ENCODE measurements at regions not wholly inside any gene's neighbourhood (a gene's known extent, or its start where the extent isn't known, plus 50 kb on each side); places are given as distances from the start of the nearest gene placed in this dataset.

- H3K4me3 ChIP-seq (ENCODE audit: low read depth in 1 of 3, low read length in 3 of 3) = no peak overlapping the region
- 30 to 40% (median 33%) methylated on average over 3 of the region's 3 CpGs for WGBS, 3 donors
- no peaks in the 10 kb centered on the region for H3K4me1 ChIP-seq (ENCODE audit: control insufficient read depth in 3 of 3, insufficient read depth in 2 of 3, low read depth in 1 of 3, low read length in 2 of 3)
Observed at GRCh38 chrX:96453139-96453538, 231.5 kb upstream of the DIAPH2 start.

GRCh38 chrX:96455078-96455477, 229.6 kb upstream of the DIAPH2 start:
- FAIRE-seq (no peak), DNase-seq (no peak)
- H3K27ac ChIP-seq (ENCODE audit: low read depth in 1 of 3, low read length in 2 of 3) = no peak overlapping the region
- no peaks in the 10 kb centered on the region for H3K4me1 ChIP-seq (ENCODE audit: control insufficient read depth in 3 of 3, insufficient read depth in 2 of 3, low read depth in 1 of 3, low read length in 2 of 3)
- no peaks in the 10 kb centered on the region for H3K9me3 ChIP-seq (ENCODE audit: control insufficient read depth in 2 of 2, insufficient read depth in 1 of 2, low read depth in 1 of 2, low read length in 1 of 2)
- no peaks in the 10 kb centered on the region for H3K36me3 ChIP-seq (ENCODE audit: control insufficient read depth in 3 of 3, insufficient read depth in 2 of 3, low read depth in 1 of 3, low read length in 3 of 3)
- 69 to 88% (median 86%) methylated on average over 3 of the region's 3 CpGs for WGBS, 3 donors
- H3K27me3 ChIP-seq (ENCODE audit: control insufficient read depth in 3 of 3, insufficient read depth in 3 of 3, low read length in 3 of 3) = no peaks in the 10 kb centered on the region
- no peak overlapping the region for H3K4me3 ChIP-seq (ENCODE audit: low read depth in 1 of 3, low read length in 3 of 3)

More at GRCh38 chrX:96453139-96453538, 231.5 kb upstream of the DIAPH2 start:
- no peaks in the 10 kb centered on the region for H3K9me3 ChIP-seq (ENCODE audit: control insufficient read depth in 2 of 2, insufficient read depth in 1 of 2, low read depth in 1 of 2, low read length in 1 of 2)
- FAIRE-seq (no peak), DNase-seq (no peak)
- no peaks in the 10 kb centered on the region for H3K27me3 ChIP-seq (ENCODE audit: control insufficient read depth in 3 of 3, insufficient read depth in 3 of 3, low read length in 3 of 3)
- no peak overlapping the region for H3K27ac ChIP-seq (ENCODE audit: low read depth in 1 of 3, low read length in 2 of 3)
- H3K36me3 ChIP-seq (ENCODE audit: control insufficient read depth in 3 of 3, insufficient read depth in 2 of 3, low read depth in 1 of 3, low read length in 3 of 3) = no peaks in the 10 kb centered on the region

- Histone ChIP-seq H3K4me1 (ENCODE audit: control insufficient read depth in 3 of 3, insufficient read depth in 2 of 3, low read depth in 1 of 3, low read length in 2 of 3) (no peaks in the 10 kb centered on the region), H3K4me3 (ENCODE audit: low read depth in 1 of 3, low read length in 3 of 3) (no peak overlapping the region), H3K9me3 (ENCODE audit: control insufficient read depth in 2 of 2, insufficient read depth in 1 of 2, low read depth in 1 of 2, low read length in 1 of 2) (no peaks in the 10 kb centered on the region), H3K27ac (ENCODE audit: low read depth in 1 of 3, low read length in 2 of 3) (no peak overlapping the region), H3K27me3 (ENCODE audit: control insufficient read depth in 3 of 3, insufficient read depth in 3 of 3, low read length in 3 of 3) (no peaks in the 10 kb centered on the region), H3K36me3 (ENCODE audit: control insufficient read depth in 3 of 3, insufficient read depth in 2 of 3, low read depth in 1 of 3, low read length in 3 of 3) (no peaks in the 10 kb centered on the region)
- FAIRE-seq (no peak), DNase-seq (no peak)
- 81 to 93% (median 86%) methylated on average over 16 of the region's 16 CpGs for WGBS, 3 donors
Observed at GRCh38 chrX:96464880-96465558, 219.6 kb upstream of the DIAPH2 start.

- FAIRE-seq = peak; percentile 36
- no peak overlapping the region for H3K27ac ChIP-seq (ENCODE audit: low read depth in 1 of 3, low read length in 2 of 3)
- 35 to 59% (median 36%) methylated on average over 4 of the region's 4 CpGs for WGBS, 3 donors
- H3K4me3 ChIP-seq (ENCODE audit: low read depth in 1 of 3, low read length in 3 of 3) = no peak overlapping the region
- H3K27me3 ChIP-seq (ENCODE audit: control insufficient read depth in 3 of 3, insufficient read depth in 3 of 3, low read length in 3 of 3) = no peaks in the 10 kb centered on the region
- H3K4me1 ChIP-seq (ENCODE audit: control insufficient read depth in 3 of 3, insufficient read depth in 2 of 3, low read depth in 1 of 3, low read length in 2 of 3) = no peaks in the 10 kb centered on the region
- no peaks in the 10 kb centered on the region for H3K36me3 ChIP-seq (ENCODE audit: control insufficient read depth in 3 of 3, insufficient read depth in 2 of 3, low read depth in 1 of 3, low read length in 3 of 3)
- H3K9me3 ChIP-seq (ENCODE audit: control insufficient read depth in 2 of 2, insufficient read depth in 1 of 2, low read depth in 1 of 2, low read length in 1 of 2) = no peaks in the 10 kb centered on the region
- peak; percentile 1 to 13 for DNase-seq
Observed at GRCh38 chrX:96474029-96474740, 210.5 kb upstream of the DIAPH2 start.

- Histone ChIP-seq H3K4me3 (ENCODE audit: low read depth in 1 of 3, low read length in 3 of 3) (no peak overlapping the region), H3K9me3 (ENCODE audit: control insufficient read depth in 2 of 2, insufficient read depth in 1 of 2, low read depth in 1 of 2, low read length in 1 of 2) (no peaks in the 10 kb centered on the region), H3K36me3 (ENCODE audit: control insufficient read depth in 3 of 3, insufficient read depth in 2 of 3, low read depth in 1 of 3, low read length in 3 of 3) (no peaks in the 10 kb centered on the region), H3K4me1 (ENCODE audit: control insufficient read depth in 3 of 3, insufficient read depth in 2 of 3, low read depth in 1 of 3, low read length in 2 of 3) (no peaks in the 10 kb centered on the region), H3K27me3 (ENCODE audit: control insufficient read depth in 3 of 3, insufficient read depth in 3 of 3, low read length in 3 of 3) (no peaks in the 10 kb centered on the region), H3K27ac (ENCODE audit: low read depth in 1 of 3, low read length in 2 of 3) (no peak overlapping the region)
- DNase-seq (no peak), FAIRE-seq (no peak)
- WGBS, 3 donors = 86 to 88% (median 87%) methylated on average over 1 of the region's 1 CpG
Observed at GRCh38 chrX:96474741-96475125, 209.9 kb upstream of the DIAPH2 start.

- Histone ChIP-seq H3K9me3 (ENCODE audit: control insufficient read depth in 2 of 2, insufficient read depth in 1 of 2, low read depth in 1 of 2, low read length in 1 of 2) (no peaks in the 10 kb centered on the region), H3K36me3 (ENCODE audit: control insufficient read depth in 3 of 3, insufficient read depth in 2 of 3, low read depth in 1 of 3, low read length in 3 of 3) (no peaks in the 10 kb centered on the region), H3K4me1 (ENCODE audit: control insufficient read depth in 3 of 3, insufficient read depth in 2 of 3, low read depth in 1 of 3, low read length in 2 of 3) (no peaks in the 10 kb centered on the region), H3K27ac (ENCODE audit: low read depth in 1 of 3, low read length in 2 of 3) (no peak overlapping the region), H3K4me3 (ENCODE audit: low read depth in 1 of 3, low read length in 3 of 3) (no peak overlapping the region), H3K27me3 (ENCODE audit: control insufficient read depth in 3 of 3, insufficient read depth in 3 of 3, low read length in 3 of 3) (no peaks in the 10 kb centered on the region)
- no peak for FAIRE-seq
- DNase-seq = no peak
- WGBS, 3 donors = 45 to 50% (median 50%) methylated on average over 5 of the region's 5 CpGs
Observed at GRCh38 chrX:96480081-96480480, 204.6 kb upstream of the DIAPH2 start.

- Histone ChIP-seq H3K36me3 (ENCODE audit: control insufficient read depth in 3 of 3, insufficient read depth in 2 of 3, low read depth in 1 of 3, low read length in 3 of 3) (no peaks in the 10 kb centered on the region), H3K27me3 (ENCODE audit: control insufficient read depth in 3 of 3, insufficient read depth in 3 of 3, low read length in 3 of 3) (no peaks in the 10 kb centered on the region), H3K4me1 (ENCODE audit: control insufficient read depth in 3 of 3, insufficient read depth in 2 of 3, low read depth in 1 of 3, low read length in 2 of 3) (no peaks in the 10 kb centered on the region), H3K9me3 (ENCODE audit: control insufficient read depth in 2 of 2, insufficient read depth in 1 of 2, low read depth in 1 of 2, low read length in 1 of 2) (no peaks in the 10 kb centered on the region), H3K27ac (ENCODE audit: low read depth in 1 of 3, low read length in 2 of 3) (no peak overlapping the region), H3K4me3 (ENCODE audit: low read depth in 1 of 3, low read length in 3 of 3) (no peak overlapping the region)
- no peak for FAIRE-seq
- no peak for DNase-seq
- 76 to 91% (median 86%) methylated on average over 4 of the region's 4 CpGs for WGBS, 3 donors
Observed at GRCh38 chrX:96481831-96482230, 202.8 kb upstream of the DIAPH2 start.

- 74 to 95% (median 89%) methylated on average over 2 of the region's 2 CpGs for whole genome bisulfite sequencing, 3 donors
- DNase-seq (no peak), FAIRE-seq (no peak)
- Histone ChIP-seq H3K27me3 (ENCODE audit: control insufficient read depth in 3 of 3, insufficient read depth in 3 of 3, low read length in 3 of 3) (no peaks in the 10 kb centered on the region), H3K4me3 (ENCODE audit: low read depth in 1 of 3, low read length in 3 of 3) (no peak overlapping the region), H3K27ac (ENCODE audit: low read depth in 1 of 3, low read length in 2 of 3) (no peak overlapping the region), H3K9me3 (ENCODE audit: control insufficient read depth in 2 of 2, insufficient read depth in 1 of 2, low read depth in 1 of 2, low read length in 1 of 2) (no peaks in the 10 kb centered on the region), H3K4me1 (ENCODE audit: control insufficient read depth in 3 of 3, insufficient read depth in 2 of 3, low read depth in 1 of 3, low read length in 2 of 3) (no peaks in the 10 kb centered on the region), H3K36me3 (ENCODE audit: control insufficient read depth in 3 of 3, insufficient read depth in 2 of 3, low read depth in 1 of 3, low read length in 3 of 3) (no peaks in the 10 kb centered on the region)
Observed at GRCh38 chrX:96483647-96484160, 200.9 kb upstream of the DIAPH2 start.
